DMS 273 treated with DMSO at 0.1 percent for 48 hours (cell line): ENCODE measurements at regions not wholly inside any gene's neighbourhood (a gene's known extent, or its start where the extent isn't known, plus 50 kb on each side); places are given as distances from the start of the nearest gene placed in this dataset.

ENCODE experiments used
- DNase-seq: peaks from one replicate; lab custom pipeline; 2025; lab: John Stamatoyannopoulos, UW

- no peak for DNase-seq
Measured at GRCh38 chr1:87999852-88000251, 671.2 kb downstream of the LMO4 start.

GRCh38 chr1:88001460-88001859, 672.8 kb downstream of the LMO4 start:
- DNase-seq, result no peak

GRCh38 chr1:88003255-88003654, 674.6 kb downstream of the LMO4 start:
- no peak for DNase-seq

GRCh38 chr1:88009916-88010315, 674.2 kb upstream of the PKN2 start:
- DNase-seq, result no peak

- no peak for DNase-seq
Measured at GRCh38 chr1:88013485-88013884, 670.6 kb upstream of the PKN2 start.

GRCh38 chr1:88014131-88014530, 669.9 kb upstream of the PKN2 start:
- no peak for DNase-seq

- no peak for DNase-seq
Measured at GRCh38 chr1:88016947-88017346, 667.1 kb upstream of the PKN2 start.

- no peak for DNase-seq
Measured at GRCh38 chr1:88021529-88021928, 662.5 kb upstream of the PKN2 start.

- no peak for DNase-seq
Measured at GRCh38 chr1:88022516-88022915, 661.6 kb upstream of the PKN2 start.

- DNase-seq, result no peak
Measured at GRCh38 chr1:88029142-88029541, 654.9 kb upstream of the PKN2 start.

- DNase-seq, result no peak
Measured at GRCh38 chr1:88029899-88030298, 654.2 kb upstream of the PKN2 start.

GRCh38 chr1:88035578-88035977, 648.5 kb upstream of the PKN2 start:
- DNase-seq, result no peak

- DNase-seq, result no peak
Measured at GRCh38 chr1:88036345-88037014, 647.6 kb upstream of the PKN2 start.

- DNase-seq, result no peak
Measured at GRCh38 chr1:88039240-88039639, 644.8 kb upstream of the PKN2 start.

- DNase-seq, result no peak
Measured at GRCh38 chr1:88043834-88044233, 640.2 kb upstream of the PKN2 start.

- no peak for DNase-seq
Measured at GRCh38 chr1:88052167-88052566, 631.9 kb upstream of the PKN2 start.

GRCh38 chr1:88053065-88053464, 631.0 kb upstream of the PKN2 start:
- DNase-seq, result no peak

GRCh38 chr1:88056881-88057280, 627.2 kb upstream of the PKN2 start:
- no peak for DNase-seq

- DNase-seq, result no peak
Measured at GRCh38 chr1:88058205-88058604, 625.9 kb upstream of the PKN2 start.

- DNase-seq, result no peak
Measured at GRCh38 chr1:88060112-88060673, 623.9 kb upstream of the PKN2 start.

GRCh38 chr1:88060750-88061491, 623.2 kb upstream of the PKN2 start:
- no peak for DNase-seq

GRCh38 chr1:88061492-88062177, 622.4 kb upstream of the PKN2 start:
- no peak for DNase-seq

- no peak for DNase-seq
Measured at GRCh38 chr1:88062650-88063153, 621.4 kb upstream of the PKN2 start.
